Right cardiac atrium (tissue), 5 donors: ENCODE measurements at regions not wholly inside any gene's neighbourhood (a gene's known extent, or its start where the extent isn't known, plus 50 kb on each side); places are given as distances from the start of the nearest gene placed in this dataset.
A peak's percentile ranks its signal among the peaks of the same experiment; 100 is the strongest.
"Not testable (repeated sequence)": the region's sequence is repeated elsewhere in the genome, so short reads cannot be mapped to it uniquely, and the experiment has no call there.

Source experiments
- ATAC-seq, 2 donors: fragments of 200-7000 bp; cut with Tn5 transposase; one replicate each; pipeline versions ENCODE4 v1.8.0 to v1.9.1; 2020; ENCODE audit warnings: moderate library complexity in 2 of 2, mild to moderate bottlenecking in 1 of 2
- DNase-seq, 3 donors: peaks; one replicate each; pipeline ENCODE4 v3.0.0-alpha.2; 2020
- H3K27ac ChIP-seq: one replicate; pipeline ENCODE4 v1.5.1; 2013; ENCODE audit warnings: mild to moderate bottlenecking, low read length, control low read depth, moderate library complexity
- H3K27me3 ChIP-seq: one replicate; pipeline ENCODE4 v1.6.1; 2013; ENCODE audit not compliant: control insufficient read depth, insufficient read depth
- H3K4me1 ChIP-seq: one replicate; pipeline ENCODE4 v1.6.1; 2013; ENCODE audit warnings: low read length; ENCODE audit not compliant: control insufficient read depth, insufficient read depth
- H3K4me3 ChIP-seq: one replicate; pipeline ENCODE4 v1.5.1; 2013; ENCODE audit warnings: low read length, control low read depth
- H3K9me3 ChIP-seq: one replicate; pipeline ENCODE4 v1.6.1; 2013; ENCODE audit warnings: low read length; ENCODE audit not compliant: control insufficient read depth
- WGBS: extraction: QIAGEN DNeasy Blood & Tissue Kit; methylation state at CpG from one replicate; pipeline ENCODE4 v1.1.7; 2013; 5-methylcytosine and 5-hydroxymethylcytosine counted together
- intact Hi-C, 4 donors: fragments of 100-400 bp; cut with DNase I; formaldehyde crosslinking; loops; one replicate each; pipeline versions ENCODE4 v1.11.0 to v1.14.0; 2022 to 2023
- donor health status: healthy with polysubstance abuse.
- donor health status: DM: no; HTN: yes; CAD: no.
- donor health status: DM: no; HTN: no; CAD: no.
- donor health status: DM: no; HTN: yes; CAD: no; lungs with severe emphysema.
- donor health status: DM: yes; HTN: yes; CAD: no.

DNA sequence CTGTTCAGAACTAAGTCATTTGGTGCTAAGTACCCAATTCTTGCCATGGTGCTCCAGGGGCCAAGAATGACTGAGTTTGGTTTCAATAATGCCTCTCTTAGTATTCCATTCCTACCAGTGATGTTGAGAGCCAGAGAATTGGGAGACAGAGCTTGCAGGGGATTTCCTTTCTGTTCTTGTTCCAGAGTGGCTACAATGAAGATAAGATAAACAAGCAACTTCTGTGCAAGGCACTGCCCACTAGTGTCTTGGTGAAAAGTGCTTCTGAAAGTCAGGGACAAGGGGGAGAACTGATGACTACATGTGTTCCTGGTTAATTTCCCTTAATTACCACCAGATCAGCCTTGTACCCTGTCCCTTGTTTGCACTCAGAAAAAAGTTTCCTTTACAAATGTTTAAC, 421.6 kb downstream of the BCKDHB start:
- peaks cover 3% of the 10 kb centered on the region for H3K4me1 ChIP-seq
- intact Hi-C loops = no loop called here
- H3K27me3 ChIP-seq = no peaks in the 10 kb centered on the region
- no peak overlapping the region for H3K27ac ChIP-seq
- H3K4me3 ChIP-seq = no peak overlapping the region
- no peak for ATAC-seq
- no peak for DNase-seq
- no peaks in the 10 kb centered on the region for H3K9me3 ChIP-seq

DNA sequence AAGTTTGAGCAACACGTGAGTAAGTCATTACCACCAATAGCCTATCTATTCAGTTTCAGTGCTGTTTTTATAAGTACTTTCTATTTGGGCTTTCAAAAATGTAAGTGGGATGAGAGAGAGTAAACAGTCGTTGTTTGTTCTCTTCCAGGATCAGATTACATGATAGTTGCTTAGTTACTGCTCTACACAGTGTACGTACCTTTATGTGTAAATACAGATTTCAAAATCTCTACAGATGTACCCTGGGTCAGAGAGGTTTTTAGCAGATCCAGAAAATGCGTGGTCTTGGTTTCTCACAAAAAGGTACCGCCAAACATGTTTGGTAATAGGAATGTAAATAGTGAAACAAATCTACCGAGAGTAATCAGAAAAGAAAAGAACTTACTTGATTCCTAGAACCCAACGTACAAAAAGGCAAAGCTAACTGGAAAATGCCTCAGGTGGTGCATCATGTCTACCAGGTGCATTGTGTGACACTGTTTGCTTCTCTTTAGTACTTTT, 421.1 kb downstream of the BCKDHB start:
- ATAC-seq = no peak
- intact Hi-C loops = no loop called here

DNA sequence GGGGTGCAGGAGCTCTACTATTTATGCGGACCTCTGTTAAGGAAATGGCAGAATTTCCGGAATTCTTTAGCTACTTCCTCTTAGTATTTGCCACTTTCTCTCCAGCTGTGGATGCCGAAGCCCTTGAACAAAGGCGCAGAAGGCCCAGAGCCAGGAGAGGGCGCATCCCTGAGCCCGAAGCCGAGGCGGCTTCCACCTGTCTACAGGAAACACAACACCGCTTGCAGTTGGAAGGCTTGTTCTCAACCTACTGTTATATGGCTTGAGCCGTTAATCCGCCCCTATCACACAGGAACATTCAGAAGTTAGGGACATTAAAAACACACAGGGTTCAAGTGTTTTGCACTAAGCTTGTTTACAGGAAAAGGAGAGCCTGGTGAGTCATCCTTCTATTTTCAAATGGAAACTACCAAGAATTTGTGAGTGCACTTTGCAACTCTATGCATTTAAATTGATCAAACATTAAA, 417.1 kb downstream of the BCKDHB start:
- no peaks in the 10 kb centered on the region for H3K27me3 ChIP-seq
- peaks cover 3% of the 10 kb centered on the region for H3K4me1 ChIP-seq
- peak in 1 of 2 donors; percentile 55 for ATAC-seq
- no peak overlapping the region for H3K27ac ChIP-seq
- no peak overlapping the region for H3K4me3 ChIP-seq
- H3K9me3 ChIP-seq = no peaks in the 10 kb centered on the region
- intact Hi-C loops = no loop called here
- peak in 1 of 3 donors; percentile 44 for DNase-seq
- 35% methylated on average over 11 of the region's 11 CpGs for WGBS

More for the DNA sequence above, 421.1 kb downstream of the BCKDHB start:
- peaks cover 3% of the 10 kb centered on the region for H3K4me1 ChIP-seq
- 78% methylated on average over 7 of the region's 7 CpGs for WGBS
- H3K27me3 ChIP-seq = no peaks in the 10 kb centered on the region
- H3K9me3 ChIP-seq = no peaks in the 10 kb centered on the region
- no peak overlapping the region for H3K4me3 ChIP-seq
- no peak overlapping the region for H3K27ac ChIP-seq
- DNase-seq = no peak

DNA sequence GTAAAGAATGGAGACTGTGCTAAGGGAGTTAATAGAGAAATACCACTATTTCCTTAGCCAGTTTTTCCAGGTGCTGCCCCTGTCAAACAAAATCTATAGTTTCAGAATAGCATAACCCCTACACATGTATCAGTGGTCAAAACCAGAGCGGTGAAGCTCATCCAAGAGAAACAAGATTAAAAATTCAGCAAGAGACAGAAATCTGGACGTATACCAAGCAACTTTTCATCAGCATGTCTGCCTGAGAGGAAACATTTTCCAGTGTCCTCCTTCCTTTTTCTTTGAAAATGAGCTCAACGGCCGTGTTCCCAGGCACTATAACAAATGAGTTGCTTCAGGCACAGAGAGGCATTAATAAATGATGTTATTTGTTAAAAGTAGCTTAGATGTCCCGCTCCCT, 416.5 kb downstream of the BCKDHB start:
- intact Hi-C loops = no loop called here
- Histone ChIP-seq H3K27ac (no peak overlapping the region), H3K27me3 (no peaks in the 10 kb centered on the region), H3K4me1 (peaks cover 3% of the 10 kb centered on the region), H3K4me3 (peak overlapping the region; percentile 0), H3K9me3 (no peaks in the 10 kb centered on the region)
- DNase-seq = no peak
- WGBS = 23% methylated on average over 5 of the region's 5 CpGs
- no peak for ATAC-seq

DNA sequence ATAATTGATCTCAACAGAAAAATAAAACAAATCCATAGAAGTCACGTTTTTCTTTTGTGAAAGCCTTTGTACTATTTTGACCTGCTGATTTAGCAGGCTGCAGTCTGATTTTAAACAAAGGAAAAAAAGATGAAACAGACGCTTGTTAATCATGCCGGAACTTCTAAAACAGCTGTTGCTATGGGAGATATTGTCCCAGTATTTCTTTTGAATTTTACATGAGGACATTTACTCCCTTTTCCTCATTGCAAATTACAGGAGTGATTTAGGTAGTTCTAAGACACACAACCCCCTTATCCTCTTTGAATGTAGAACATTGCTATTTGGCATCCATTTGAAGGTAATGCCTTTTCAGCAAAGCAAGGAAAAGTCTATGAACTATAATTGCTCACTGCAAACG, 416.1 kb downstream of the BCKDHB start:
- WGBS = 33% methylated on average over 4 of the region's 4 CpGs
- Histone ChIP-seq H3K27ac (no peak overlapping the region), H3K4me1 (peaks cover 3% of the 10 kb centered on the region), H3K9me3 (no peaks in the 10 kb centered on the region), H3K27me3 (no peaks in the 10 kb centered on the region), H3K4me3 (no peak overlapping the region)
- intact Hi-C loops = no loop called here
- no peak for ATAC-seq
- DNase-seq = no peak

DNA sequence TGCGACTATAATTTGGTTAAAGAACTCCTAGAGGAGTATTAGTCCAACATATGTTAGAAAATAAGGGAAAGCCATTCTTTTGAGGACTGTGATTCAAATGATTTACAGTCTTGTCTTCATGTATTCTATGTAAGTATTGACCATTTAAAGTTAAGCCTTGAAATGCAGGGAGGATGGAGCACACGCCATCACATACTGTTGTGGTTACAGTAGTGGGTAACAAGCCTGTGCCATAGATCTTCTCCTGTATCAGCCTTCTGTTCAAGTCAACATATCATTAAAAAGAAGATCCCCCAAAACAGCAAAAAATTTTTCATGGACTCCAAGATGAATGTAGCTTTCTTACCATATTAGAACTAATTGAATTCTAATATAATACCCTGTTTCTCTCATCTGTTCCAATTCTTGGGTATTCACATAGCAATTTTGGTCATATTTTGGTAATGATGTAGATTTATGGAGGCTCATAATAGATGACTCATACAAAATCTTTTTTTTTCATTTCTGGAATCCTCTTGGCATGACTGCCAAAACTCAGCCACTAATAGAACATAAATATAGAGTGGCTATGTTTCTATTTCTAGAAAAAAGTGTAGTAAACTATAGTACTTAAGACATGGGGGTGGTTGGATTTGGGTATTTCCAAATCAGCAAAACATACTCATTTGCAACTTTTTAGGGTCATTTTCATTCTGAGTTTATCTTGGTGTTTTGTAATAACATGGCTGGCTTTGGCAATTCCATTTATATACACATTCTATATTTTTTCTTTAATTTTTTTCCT, 413.5 kb downstream of the BCKDHB start:
- Histone ChIP-seq H3K4me1 (peaks cover 3% of the 10 kb centered on the region), H3K9me3 (no peaks in the 10 kb centered on the region), H3K4me3 (no peak overlapping the region), H3K27ac (no peak overlapping the region), H3K27me3 (no peaks in the 10 kb centered on the region)
- DNase-seq (no peak), ATAC-seq (no peak)
- WGBS = 89% methylated on average over 2 of the region's 2 CpGs
- intact Hi-C loops = no loop called here

DNA sequence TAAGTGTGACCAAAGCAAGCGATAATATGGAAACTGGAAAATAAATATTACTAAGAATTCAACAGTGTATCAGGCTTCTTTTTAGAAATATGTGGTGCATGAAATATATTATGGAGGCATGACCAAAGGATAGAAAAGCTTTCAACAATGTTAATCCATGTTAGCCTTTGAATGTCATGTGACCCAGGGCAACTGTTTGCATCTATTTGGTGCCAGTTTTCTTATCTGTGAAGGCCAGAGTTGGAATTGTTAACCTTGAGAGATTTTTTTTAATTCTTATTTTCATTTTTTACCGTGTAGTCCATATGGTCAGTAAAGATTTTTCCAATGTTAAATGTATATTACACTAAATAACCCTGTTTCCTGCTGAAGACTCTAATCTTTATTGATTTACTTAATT, 411.1 kb downstream of the BCKDHB start:
- no peak for DNase-seq
- 81% methylated on average over 2 of the region's 2 CpGs for WGBS
- Histone ChIP-seq H3K4me1 (no peaks in the 10 kb centered on the region), H3K4me3 (no peak overlapping the region), H3K9me3 (no peaks in the 10 kb centered on the region), H3K27ac (no peak overlapping the region), H3K27me3 (no peaks in the 10 kb centered on the region)
- intact Hi-C loops = no loop called here
- ATAC-seq = no peak

DNA sequence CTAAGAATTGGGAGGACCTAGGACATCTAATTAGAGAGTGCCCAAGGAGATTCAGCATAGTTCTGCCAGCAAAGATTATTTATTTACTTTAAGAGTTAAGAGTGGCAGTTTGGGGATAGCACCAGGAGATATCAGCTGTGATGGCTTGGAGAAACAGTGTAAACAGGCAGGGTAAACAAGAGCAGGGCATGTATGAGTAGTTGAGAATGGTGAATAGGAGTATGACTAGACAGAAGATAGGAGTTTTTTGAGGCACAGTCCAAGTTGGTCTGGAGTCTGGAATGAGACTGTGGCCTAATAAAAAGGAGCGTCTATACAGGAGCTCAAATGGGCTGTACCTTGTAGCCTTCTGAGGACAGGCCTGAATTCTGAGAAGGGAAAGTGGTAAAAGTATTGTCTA, 404.1 kb downstream of the BCKDHB start:
- H3K4me1 ChIP-seq, H3K9me3 ChIP-seq, H3K27ac ChIP-seq, DNase-seq, H3K4me3 ChIP-seq, intact Hi-C loops, H3K27me3 ChIP-seq, ATAC-seq: not testable (repeated sequence)
- WGBS = 89% methylated on average over 1 of the region's 1 CpG

DNA sequence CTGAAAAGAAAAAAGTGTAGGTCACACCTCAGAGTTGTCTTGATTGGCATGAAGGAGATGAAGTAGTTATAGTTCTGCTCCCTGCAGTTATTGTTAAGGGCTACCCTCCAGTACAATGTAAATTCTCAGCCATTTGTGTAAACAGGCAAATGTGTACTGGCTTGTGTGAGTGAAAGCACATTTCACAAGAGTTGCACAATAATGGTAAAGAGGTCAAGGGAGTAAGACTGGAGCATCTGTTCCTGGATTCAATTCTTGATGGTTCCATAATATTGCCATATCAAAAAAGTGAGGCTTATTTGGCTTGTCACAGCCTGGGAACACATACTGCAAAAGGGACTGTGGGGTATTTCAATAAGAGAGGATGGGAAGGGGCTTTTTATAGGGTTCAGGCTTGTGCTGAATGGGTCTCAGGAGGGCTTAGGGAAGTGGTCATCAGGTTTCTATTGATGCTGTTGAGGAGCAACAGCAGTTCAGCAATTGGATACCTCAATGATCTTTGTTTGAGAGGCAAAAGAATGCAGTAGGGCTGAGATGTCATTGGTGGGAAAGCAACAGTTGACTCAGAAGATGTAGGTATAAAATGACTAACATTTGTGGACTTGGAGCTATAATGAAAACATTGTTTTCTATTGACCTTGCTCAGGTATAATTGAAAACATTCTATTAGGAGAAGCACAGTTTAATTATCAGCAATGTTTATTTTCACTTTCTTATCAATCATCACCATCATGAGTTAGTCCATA, 402.6 kb downstream of the BCKDHB start:
- H3K4me1 ChIP-seq = no peaks in the 10 kb centered on the region
- H3K9me3 ChIP-seq = no peaks in the 10 kb centered on the region
- no peaks in the 10 kb centered on the region for H3K27me3 ChIP-seq
- intact Hi-C loops = no loop called here
- no peak for DNase-seq
- no peak overlapping the region for H3K4me3 ChIP-seq
- H3K27ac ChIP-seq = no peak overlapping the region
- no peak for ATAC-seq

DNA sequence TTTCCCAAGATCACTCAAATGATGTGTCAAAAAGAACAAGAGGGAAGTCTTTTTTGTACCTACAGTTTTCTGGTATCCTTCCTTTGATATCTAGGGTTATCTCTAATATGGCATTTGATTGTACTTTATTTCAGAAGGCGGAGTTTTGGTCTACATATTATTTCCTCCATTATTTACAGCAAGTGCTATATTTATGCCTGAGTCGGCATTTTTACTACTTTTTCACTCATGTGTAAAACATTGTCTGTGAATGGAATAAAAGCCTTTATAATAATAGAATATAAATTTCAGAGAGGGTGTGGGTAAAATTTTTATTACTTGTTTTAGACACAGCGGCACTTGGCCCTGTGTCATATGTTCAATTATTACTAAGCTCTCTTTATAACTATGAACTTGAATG, 398.4 kb downstream of the BCKDHB start:
- 71% methylated on average over 3 of the region's 3 CpGs for WGBS
- Histone ChIP-seq H3K27ac (no peak overlapping the region), H3K27me3 (no peaks in the 10 kb centered on the region), H3K4me1 (no peaks in the 10 kb centered on the region), H3K9me3 (no peaks in the 10 kb centered on the region), H3K4me3 (no peak overlapping the region)
- DNase-seq = no peak
- intact Hi-C loops = no loop called here
- no peak for ATAC-seq

DNA sequence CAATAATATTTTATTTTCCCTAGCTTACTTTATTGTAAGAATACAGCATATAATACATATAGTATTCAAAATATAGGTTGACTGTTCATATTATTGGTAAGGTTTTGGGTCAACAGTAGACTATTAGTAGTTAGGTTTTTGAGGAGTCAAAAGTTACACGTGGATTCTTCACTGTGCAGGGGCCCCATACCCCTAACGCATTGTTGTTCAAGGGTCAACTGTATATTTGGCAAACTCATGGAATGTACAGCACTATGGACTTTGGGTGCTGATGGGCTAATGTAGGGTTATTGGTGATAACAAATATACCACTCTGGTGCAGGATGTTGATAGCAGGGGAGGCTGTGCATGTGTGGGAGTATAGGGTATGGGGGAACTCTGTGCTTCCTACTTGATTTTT, 397.2 kb downstream of the BCKDHB start:
- DNase-seq (no peak), ATAC-seq (no peak)
- no peaks in the 10 kb centered on the region for H3K4me1 ChIP-seq
- intact Hi-C loops = no loop called here
- H3K27me3 ChIP-seq = no peaks in the 10 kb centered on the region
- no peak overlapping the region for H3K4me3 ChIP-seq
- WGBS = 75% methylated on average over 2 of the region's 2 CpGs
- H3K27ac ChIP-seq = no peak overlapping the region
- no peaks in the 10 kb centered on the region for H3K9me3 ChIP-seq
